HG03469 (cell line): ENCODE measurements at regions not wholly inside any gene's neighbourhood (a gene's known extent, or its start where the extent isn't known, plus 50 kb on each side); places are given as distances from the start of the nearest gene placed in this dataset.
"Not testable (repeated sequence)": the region's sequence is repeated elsewhere in the genome, so short reads cannot be mapped to it uniquely, and the experiment has no call there.

Experiments
- ATAC-seq: cut with Tn5 transposase; IDR thresholded peaks from one replicate; pipeline ENCODE4 v1.9.1; 2021; ENCODE audit warnings: mild to moderate bottlenecking, moderate library complexity, moderate number of reproducible peaks; ENCODE audit not compliant: unreplicated experiment

DNA sequence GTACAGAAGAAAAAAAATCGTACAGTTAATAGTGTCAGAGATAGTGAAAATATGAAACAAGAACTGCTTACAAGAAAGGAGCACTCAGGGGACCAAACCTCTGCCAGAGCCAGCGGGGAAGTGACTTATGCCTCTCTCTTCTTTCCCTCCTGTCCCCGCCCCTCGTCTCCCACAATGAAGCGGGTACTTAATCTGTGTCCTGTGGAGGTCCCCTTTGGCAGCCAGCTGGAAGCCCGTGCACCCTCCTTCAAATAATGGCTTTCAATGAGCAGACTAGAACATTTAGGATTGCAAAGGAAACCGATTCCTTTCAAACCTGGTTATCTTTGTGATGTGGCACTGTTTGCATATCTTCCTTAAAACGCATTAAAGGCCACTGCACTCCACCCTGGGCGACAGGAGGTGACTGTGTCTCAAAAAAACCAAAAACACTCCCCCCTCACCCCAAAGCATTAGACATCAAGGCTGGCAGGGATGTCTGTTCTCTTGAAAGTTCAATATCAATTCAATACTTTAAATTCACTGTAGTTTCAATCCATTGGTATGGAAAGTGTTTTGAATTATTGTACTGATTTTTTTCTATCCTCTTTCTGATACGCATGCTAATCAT lies 51.7 kb downstream of the PPIAL4C start:
- not testable (repeated sequence) for ATAC-seq

- peak; percentile 76 for ATAC-seq
These were observed 52.9 kb downstream of the PPIAL4C start for GRCh38 chr1:149636286-149637122.

DNA sequence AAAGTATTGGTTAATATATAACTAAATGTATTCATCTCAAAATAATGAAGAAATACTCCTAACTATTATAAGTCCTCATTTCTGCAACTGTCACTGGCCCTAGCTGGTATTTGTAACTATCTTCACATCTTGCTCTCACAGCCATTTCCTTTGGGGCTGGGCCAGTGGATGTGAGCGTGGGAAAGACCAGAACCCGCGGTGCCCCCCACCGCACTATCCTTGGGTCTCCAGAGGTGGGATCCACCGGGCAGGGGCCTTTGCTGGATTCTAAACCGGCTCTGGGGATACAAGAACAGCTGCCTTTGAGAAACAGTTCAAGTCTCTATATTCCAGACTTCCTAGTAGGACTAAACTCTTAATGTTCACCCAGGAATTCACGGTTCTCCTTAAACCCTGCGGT lies 54.8 kb downstream of the PPIAL4C start:
- not testable (repeated sequence) for ATAC-seq

DNA sequence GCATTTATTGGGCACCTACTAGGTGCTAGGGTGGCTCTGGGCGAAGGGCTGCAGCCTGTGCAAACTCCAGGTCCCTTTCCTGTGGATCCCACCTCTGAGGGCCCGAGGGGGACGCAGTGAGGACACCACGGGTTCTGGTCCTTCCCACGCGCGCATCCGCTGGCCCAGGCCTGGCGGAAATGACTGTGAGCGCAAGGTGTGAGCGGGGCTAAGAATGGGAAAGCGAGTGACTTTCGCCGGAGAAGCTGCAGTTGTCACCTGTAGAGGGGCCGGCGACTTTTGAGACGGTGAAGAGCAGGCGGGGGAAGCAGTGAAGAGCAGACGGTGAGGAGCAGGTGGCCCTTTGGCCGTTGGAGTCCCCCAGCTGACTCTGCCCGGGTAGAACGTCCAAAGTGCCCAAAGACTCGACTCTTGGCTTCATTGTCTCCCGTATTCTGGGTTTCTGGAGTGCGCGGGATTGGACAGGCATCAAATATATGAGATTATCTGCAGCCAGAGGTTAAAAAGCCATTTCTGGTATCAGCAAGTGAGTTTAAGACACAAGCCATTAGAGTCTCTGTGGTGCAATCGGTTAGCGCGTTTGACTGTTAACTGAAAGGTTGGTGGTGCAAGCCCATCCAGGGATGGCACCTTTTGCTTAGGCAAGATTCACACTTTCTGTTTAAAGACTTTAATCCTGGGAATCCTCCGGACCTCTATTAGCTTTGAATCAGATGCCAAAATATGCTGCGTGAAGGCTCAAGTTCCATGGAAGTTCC lies 55.4 kb downstream of the PPIAL4C start:
- ATAC-seq, result not testable (repeated sequence)

DNA sequence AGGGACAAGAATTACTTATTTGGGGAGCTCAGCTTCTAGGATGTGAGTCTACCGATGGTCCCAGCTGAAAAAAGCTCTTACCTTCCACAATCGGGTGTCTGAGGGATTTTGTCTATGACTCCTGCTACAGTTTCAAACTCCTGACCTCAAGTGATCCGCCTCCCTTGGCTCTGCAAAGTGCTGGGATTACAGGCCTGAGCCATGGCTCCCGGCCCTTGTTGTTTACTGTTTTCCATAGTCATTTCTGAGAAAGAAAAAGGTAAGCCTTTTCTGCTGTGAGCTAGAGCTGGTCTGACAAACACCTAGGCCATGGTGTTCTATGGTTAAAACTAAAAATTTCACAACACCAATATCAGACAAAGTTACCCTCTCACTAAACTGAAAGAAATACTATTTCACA lies 57.5 kb downstream of the PPIAL4C start:
- ATAC-seq, result not testable (repeated sequence)

- ATAC-seq, result not testable (repeated sequence)
These were observed 61.2 kb downstream of the PPIAL4C start for GRCh38 chr1:149644818-149645217.

DNA sequence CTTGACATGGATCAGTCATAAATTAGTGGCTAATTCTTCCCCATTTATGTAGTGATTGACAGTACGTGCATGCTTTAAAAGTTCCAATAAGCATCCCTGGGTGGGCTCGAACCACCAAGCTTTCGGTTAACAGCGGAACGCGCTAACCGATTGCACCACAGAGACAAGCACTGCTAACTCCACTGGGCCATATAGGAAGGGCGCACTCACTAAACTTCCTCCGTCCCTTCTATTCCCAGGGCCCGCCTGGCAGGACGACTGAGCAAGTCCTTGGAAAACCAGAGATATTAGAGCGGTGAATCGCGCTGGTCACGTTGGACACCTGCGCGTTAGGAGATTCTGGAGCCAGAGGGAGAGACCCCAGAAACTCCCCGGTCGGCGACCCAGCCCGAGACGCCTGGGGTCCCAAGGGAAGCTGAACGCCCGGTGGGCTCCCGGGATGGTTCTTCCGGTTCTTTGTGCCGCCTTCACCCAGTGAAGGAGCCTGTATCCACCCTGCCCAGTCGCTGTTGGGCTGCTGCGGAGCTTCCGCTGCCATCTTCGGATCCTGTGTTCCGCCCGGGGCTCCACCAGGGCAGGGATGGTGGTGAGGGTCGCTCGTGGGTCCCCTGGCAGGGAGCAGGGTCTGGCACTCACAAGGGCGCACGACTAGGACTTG lies 62.8 kb downstream of the PPIAL4C start:
- ATAC-seq, result not testable (repeated sequence)

DNA sequence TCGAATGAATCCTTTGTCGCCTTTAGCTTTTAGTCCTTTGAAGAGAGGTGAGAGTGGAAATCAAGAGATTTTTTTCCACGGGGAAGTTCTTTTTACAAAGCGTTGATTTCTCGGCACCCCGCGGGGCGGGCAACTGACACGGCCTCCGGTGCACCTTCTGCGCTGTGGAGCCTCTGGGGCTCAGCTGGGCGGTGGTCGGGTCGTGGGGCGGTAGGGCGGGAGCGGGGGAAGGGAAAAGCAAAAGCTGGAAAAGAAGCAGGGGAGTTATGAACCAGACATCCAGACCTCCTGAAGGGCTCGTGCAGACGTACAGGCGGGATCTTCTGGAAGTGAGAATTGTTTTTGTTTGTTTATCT lies 63.3 kb downstream of the PPIAL4C start:
- not testable (repeated sequence) for ATAC-seq

GRCh38 chr1:149657750-149658149 lies 74.1 kb downstream of the PPIAL4C start:
- not testable (repeated sequence) for ATAC-seq

DNA sequence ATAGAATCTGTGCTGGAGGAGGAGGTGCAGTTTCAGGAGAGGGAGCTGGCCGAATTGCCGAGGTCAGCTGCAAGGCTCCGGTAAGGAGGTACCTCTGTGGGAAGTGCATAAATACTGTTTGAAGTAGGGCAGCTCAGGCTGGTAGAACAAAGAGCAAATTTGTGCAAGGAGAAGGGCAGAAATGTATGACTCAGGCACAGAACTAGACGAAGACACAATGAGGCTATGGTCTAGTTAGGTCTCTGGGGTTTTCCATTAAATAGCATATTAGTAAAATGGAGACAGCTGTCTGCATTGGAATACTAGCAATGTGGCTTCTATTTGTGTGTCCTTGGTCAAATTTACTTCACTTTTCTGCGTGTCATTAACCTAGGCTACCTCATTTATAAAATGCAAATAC lies 74.5 kb downstream of the PPIAL4C start:
- not testable (repeated sequence) for ATAC-seq

DNA sequence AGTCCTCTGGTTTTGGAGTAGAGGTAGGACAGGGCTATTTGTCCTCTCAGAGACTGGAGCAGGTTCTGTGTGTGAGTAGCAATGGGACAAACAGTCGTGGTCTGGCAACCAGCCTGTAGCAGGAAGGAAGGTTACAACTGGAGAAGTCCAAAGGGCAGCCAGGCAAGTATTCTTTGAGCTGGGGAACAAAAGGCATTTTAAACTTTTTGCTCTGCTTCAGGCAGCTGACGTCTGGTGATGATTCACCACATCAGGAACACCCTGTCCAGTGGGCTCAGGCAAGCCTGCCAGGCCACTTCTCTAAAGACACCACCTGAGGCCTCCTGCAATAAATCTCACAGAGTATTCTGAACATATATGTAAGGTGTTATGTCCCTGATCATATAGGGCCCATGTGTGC lies 81.0 kb downstream of the PPIAL4C start:
- ATAC-seq, result not testable (repeated sequence)

GRCh38 chr1:149665033-149665432 lies 81.4 kb downstream of the PPIAL4C start:
- not testable (repeated sequence) for ATAC-seq

DNA sequence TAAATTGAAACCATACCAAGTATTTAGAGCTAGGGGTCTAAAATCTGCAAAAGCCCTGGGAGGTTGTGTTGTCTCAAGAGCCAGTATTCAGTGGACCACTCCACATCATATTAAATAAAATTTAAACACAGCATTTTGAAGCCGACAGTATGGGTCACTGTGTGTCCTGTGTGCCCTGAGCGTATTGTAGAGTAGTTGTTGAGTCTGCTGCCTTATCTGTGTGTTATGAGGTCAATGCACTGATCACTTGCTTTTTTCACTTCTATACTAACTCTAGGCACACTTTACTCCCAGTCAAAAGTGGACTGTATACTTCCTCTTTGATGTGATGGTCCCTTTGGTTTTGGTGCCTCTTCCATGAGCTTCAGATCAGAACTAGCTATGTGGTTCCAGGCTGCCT lies 81.9 kb downstream of the PPIAL4C start:
- not testable (repeated sequence) for ATAC-seq

- ATAC-seq, result not testable (repeated sequence)
These were observed 89.7 kb downstream of the PPIAL4C start for GRCh38 chr1:149673231-149673909.

DNA sequence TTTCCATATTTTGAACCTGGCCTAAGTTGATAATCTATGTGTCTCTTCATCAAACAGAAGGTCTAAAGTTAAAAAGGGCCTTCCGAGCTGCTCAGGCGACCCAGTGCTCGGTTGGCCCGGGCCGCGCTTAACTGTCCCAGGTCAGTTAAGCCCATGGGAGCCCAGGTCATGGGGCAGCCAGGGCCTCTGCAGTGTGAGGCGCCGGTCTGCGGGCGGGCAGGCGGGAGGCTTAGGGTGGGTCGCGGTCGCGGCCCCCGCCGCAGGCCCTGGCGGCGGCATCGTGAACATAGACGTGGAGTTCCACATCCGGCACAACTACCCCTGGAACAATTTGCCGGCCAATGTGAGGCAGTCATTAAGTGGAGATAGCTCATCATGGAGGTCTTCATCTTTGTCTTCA lies 91.3 kb downstream of the PPIAL4C start:
- ATAC-seq, result not testable (repeated sequence)

GRCh38 chr1:149677359-149677758 lies 93.7 kb downstream of the PPIAL4C start:
- not testable (repeated sequence) for ATAC-seq

DNA sequence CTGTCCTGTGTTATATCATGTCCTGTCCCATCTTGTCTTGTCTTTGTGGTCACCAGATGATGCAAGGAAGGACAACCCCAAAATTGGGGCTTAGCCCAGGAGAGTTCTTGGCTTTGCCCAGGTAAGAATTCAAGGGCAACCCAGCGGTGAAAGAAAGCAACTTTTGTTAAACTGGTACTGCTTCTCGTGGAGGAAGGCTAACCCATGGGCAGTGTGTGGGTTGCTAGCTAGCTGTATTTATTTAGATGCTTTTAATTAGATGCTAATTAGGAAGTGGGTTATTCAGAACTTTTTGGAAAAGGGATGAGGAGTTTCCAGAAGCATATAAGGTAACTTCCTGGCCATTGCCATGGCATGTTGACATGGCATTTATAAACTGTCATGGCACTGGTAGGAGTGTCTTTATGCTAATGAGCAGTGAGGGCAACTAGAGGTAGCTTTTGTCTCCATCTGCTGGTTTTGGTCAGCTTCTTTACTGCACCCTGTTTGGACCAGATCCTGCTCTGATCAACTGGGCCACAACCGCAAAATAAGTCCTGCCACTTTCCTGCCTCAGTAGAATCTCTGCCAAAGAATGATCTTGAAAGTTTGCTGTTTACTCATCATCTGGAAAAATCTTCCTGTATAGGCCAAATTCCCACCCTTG lies 95.8 kb upstream of the FCGR1A start:
- not testable (repeated sequence) for ATAC-seq

GRCh38 chr1:149691399-149691798 lies 91.1 kb upstream of the FCGR1A start:
- ATAC-seq, result not testable (repeated sequence)

DNA sequence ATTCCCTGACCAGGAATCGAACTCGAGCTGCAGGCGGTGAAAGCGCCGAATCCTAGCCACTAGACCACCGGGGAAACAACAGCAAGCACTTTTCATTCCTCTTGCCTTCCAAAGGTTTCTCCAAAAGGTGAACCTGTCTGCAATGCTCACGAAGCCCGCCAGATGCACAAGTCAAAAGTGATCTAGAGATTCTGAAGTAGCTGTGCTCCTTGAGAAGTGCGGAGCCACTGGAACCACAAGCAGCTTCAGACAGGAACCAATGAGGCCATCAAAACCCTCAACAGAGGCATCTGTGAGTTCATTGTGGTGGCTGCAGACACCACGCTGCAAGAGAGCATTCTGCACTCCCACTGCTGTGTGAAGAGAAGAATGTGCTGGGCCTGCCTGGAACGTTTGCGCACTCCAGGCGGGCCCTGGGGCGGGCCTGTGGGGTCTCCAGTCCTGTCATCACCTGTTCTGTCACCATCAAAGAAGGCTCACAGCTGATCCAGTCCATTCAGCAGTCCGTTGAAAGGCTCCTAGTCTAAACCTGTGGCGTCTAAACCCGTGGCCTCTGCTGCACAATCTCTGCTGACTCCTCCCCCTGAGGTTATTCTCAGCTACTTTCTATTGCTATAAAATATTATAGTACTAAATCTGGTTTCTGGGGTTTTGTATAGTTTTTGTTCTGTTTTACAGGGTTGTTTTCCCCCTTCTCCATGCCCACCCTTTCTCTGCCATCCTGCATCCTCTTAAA lies 89.5 kb upstream of the FCGR1A start:
- ATAC-seq, result not testable (repeated sequence)
